ENCODE measurements at regions not wholly inside any gene's neighbourhood (a gene's known extent, or its start where the extent isn't known, plus 50 kb on each side); places are given as distances from the start of the nearest gene placed in this dataset.

DNA sequence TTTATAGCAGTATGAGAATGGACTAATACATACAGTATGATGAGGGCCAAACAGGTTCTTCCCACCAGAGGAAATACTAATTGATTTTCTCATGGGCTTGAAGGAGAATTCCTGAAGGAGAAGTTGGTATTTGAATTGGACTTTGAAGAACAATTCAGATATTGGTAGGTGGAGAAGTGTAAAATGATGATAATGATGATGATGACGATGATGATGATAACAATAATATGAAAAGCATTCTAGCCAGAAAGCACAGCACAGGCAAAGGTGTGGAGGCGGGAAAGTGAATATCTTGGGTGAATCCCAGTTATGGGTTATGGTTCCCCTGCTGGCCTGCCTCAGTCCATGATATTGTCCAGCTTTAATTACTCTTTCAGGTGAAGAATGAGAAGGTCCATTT, 562.4 kb upstream of the SALL1 start:
- Mint-ChIP-seq H3K4me1 (no peaks in the 10 kb centered on the region), H3K27ac (no peak overlapping the region), H3K36me3 (no peaks in the 10 kb centered on the region), H3K4me3 (no peak overlapping the region), H3K9me3 (peaks cover 16% of the 10 kb centered on the region)
- DNase-seq (ENCODE audit: low spot score in 2 of 2) (no peak), ATAC-seq (no peak)

DNA sequence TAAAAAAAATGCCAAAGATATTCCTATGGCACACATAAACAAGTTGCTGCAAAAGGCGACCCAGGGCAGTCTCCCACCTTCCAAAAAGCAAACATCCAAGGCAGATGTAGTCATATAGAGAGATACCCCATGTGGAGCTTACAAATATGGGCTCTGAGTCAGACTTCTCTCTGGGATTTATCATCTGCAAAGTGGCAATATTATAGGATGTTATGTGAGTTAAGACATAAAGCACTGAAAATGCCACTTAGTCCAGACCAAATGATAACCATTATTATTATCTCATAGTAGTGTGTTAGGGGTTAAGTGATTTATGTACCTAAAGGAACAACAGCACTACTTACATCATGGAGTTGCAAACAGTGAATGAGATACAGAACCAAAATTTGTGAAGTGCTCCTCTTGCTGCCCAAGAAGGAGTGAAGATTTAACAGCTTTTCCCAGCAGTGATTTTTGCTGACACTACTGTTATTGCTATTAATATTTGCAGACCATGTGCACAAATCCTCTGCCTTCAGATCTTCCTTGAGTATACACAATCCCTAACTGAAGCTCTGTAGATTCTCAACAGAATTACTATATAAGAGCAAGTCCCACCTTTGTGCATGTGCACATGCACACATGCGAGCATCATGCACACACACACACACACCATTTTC, 560.0 kb upstream of the SALL1 start:
- DNase-seq (ENCODE audit: low spot score in 2 of 2) (no peak), ATAC-seq (no peak)
- no peak overlapping the region for H3K27ac Mint-ChIP-seq
- H3K9me3 Mint-ChIP-seq: peaks cover 24% of the 10 kb centered on the region
- no peaks in the 10 kb centered on the region for H3K4me1 Mint-ChIP-seq
- no peak overlapping the region for H3K4me3 Mint-ChIP-seq
- no peaks in the 10 kb centered on the region for H3K36me3 Mint-ChIP-seq

DNA sequence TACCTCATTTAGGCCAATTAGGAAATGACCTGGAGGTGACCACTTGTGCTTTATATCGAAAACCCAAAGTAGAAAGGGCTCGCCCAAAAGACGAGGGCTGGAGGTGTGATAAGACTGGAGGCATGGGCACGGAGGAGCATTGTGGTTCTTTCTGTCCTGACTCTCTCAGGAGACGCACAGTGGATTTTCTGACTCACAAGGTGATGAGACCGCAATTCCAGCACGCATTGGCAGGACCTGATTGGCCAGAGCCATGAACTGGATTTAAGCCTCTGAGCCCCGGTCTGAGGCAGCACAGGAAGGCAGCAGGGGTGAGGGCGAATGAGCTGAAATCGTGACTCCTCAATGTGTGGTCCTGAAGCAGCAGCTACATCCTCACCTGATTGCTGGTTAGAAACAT, 559.1 kb upstream of the SALL1 start:
- H3K9me3 Mint-ChIP-seq: peaks cover 26% of the 10 kb centered on the region
- no peak for DNase-seq (ENCODE audit: low spot score in 2 of 2)
- no peaks in the 10 kb centered on the region for H3K4me1 Mint-ChIP-seq
- H3K36me3 Mint-ChIP-seq: no peaks in the 10 kb centered on the region
- no peak overlapping the region for H3K4me3 Mint-ChIP-seq
- no peak for ATAC-seq
- no peak overlapping the region for H3K27ac Mint-ChIP-seq

DNA sequence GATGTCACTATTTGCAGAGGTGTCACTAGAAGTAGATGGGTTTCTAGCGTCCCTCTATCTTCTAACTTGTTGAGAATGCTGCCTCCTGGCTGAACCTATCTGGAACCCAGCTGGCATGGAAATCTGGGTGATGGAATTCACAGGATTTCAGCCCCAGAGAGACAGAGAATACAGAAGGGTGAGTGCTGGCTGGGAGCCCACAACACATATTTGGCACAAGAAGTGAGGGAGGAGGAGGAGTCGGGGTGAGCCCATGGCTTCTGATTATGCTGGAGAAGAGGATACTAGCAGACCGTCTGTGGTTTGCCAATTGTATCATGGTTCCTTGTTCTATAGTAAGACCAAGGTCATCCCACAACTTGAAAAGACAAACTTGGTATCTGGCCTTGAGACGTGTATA, 557.8 kb upstream of the SALL1 start:
- H3K9me3 Mint-ChIP-seq: peaks cover 34% of the 10 kb centered on the region

DNA sequence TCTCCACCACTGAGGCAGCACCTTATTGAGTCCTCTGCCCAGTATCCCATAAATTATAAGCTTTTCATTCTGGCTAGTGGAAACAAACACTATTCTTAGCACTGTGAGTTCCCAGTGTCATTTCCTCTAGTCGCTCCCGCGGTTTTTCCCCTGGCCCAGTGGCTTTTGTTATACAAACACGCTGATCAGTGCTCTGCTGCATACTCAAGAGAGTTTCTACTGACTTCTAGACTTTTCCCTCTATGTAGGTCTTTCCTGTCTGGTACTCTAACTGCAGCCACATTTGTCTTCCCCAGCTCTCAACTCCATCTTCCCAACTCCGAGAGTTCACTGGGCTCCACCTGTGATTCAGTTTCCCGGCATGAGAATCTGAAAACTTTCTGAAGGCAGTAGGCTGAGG, 556.6 kb upstream of the SALL1 start:
- Mint-ChIP-seq H3K4me1 (no peaks in the 10 kb centered on the region), H3K36me3 (no peaks in the 10 kb centered on the region), H3K9me3 (peaks cover 33% of the 10 kb centered on the region), H3K27ac (no peak overlapping the region), H3K4me3 (no peak overlapping the region)
- no peak for ATAC-seq
- no peak for DNase-seq (ENCODE audit: low spot score in 2 of 2)

More for the DNA sequence above, 557.8 kb upstream of the SALL1 start:
- no peaks in the 10 kb centered on the region for H3K4me1 Mint-ChIP-seq
- ATAC-seq (no peak), DNase-seq (ENCODE audit: low spot score in 2 of 2) (no peak)
- no peak overlapping the region for H3K27ac Mint-ChIP-seq
- H3K36me3 Mint-ChIP-seq: no peaks in the 10 kb centered on the region
- no peak overlapping the region for H3K4me3 Mint-ChIP-seq

DNA sequence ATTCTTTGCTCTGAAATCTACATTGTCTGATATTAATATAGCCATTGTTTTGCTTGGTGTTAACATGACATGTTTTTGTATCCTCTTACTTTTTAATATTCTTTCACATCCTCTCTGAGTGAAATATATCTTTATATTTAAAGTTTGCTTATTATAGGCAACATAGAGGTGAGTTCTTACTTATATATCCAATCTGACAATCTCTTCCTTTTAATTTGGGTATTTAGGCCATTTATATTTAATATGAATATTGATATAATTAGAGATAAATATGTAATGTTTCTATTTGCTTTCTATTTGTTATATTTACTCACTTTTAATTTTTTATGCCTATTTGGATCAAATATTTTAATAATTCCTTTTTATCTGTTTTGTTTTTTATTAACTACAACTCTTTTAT, 554.1 kb upstream of the SALL1 start:
- no peak overlapping the region for H3K4me3 Mint-ChIP-seq
- ATAC-seq: no peak
- no peak overlapping the region for H3K27ac Mint-ChIP-seq
- no peaks in the 10 kb centered on the region for H3K36me3 Mint-ChIP-seq
- peaks cover 35% of the 10 kb centered on the region for H3K9me3 Mint-ChIP-seq
- no peak for DNase-seq (ENCODE audit: low spot score in 2 of 2)
- no peaks in the 10 kb centered on the region for H3K4me1 Mint-ChIP-seq

DNA sequence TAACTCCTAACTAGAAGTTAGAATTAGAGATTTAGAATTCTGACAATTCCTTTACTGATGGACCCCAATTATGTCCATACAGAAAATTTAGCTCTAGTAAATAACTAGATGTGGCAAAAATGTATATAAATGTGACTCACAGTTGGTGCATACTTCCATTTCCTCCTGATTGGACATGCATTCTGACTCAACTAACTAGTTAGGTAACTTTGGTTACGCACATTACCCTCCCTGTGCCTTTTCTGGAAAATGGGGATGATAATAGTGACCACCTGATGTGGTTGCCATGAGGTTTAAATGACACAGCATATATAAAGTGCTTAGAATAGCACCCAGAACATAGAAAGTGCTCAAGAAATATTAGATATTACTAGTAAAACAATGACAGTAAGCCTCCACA, 550.0 kb upstream of the SALL1 start:
- no peaks in the 10 kb centered on the region for H3K36me3 Mint-ChIP-seq
- ATAC-seq: no peak
- no peak overlapping the region for H3K27ac Mint-ChIP-seq

DNA sequence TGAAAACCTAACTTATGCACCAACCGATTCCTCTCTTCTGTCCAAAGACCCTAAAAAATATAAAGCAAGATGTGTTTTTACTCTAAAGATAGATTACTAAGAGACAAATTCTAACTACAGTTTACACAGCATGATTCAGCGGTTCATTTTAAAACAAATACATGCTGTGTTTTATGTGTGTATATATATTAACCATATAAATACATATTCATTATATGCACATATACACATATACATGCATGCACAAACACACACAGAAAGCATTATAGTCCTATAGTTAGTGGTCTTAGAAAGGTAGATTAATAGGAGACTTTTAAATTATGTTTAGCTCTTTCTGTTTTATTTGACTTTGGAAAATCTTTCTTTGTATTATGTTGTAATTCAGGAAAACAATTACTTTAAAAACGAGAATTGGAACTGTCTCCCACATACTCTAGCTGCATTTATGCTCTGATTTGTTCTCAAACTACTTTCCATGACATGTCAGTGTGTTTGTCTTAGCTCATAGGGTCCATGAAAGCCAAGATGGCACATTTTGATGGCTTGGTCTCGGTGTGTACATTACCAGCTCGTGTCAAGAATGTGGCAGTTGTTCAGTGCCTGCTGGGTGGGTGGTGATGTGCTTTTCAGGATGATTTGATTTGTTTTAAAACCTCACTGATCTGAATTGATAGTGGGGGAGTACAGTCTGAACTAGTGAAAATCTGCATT, 548.8 kb upstream of the SALL1 start:
- Mint-ChIP-seq H3K4me1 (no peaks in the 10 kb centered on the region), H3K4me3 (no peak overlapping the region)

More for the DNA sequence above, 550.0 kb upstream of the SALL1 start:
- H3K4me3 Mint-ChIP-seq: no peak overlapping the region
- DNase-seq (ENCODE audit: low spot score in 2 of 2): no peak
- H3K4me1 Mint-ChIP-seq: no peaks in the 10 kb centered on the region
- peaks cover 22% of the 10 kb centered on the region for H3K9me3 Mint-ChIP-seq

DNA sequence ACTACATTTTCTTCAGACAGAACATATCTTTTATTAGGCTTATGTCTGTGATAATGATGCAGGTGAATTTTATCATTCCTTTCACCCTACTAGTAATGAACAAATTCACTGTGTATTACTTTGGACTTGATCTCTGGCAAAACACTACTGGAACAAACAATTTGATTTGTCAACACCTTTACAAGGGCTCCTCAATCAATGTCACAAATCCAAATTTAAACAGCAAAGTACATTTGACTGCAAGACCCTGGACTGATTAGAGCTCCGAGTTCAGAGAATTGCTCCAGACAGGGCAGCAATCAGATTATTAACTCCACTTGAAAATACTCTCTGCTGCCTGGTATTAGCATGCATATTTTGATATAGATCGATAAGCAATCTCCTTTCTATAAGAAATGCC, 547.6 kb upstream of the SALL1 start:
- no peak for ATAC-seq
- Mint-ChIP-seq H3K9me3 (peaks cover 16% of the 10 kb centered on the region), H3K27ac (no peak overlapping the region), H3K4me3 (no peak overlapping the region), H3K4me1 (no peaks in the 10 kb centered on the region), H3K36me3 (no peaks in the 10 kb centered on the region)
- no peak for DNase-seq (ENCODE audit: low spot score in 2 of 2)

More for the DNA sequence above, 548.8 kb upstream of the SALL1 start:
- DNase-seq (ENCODE audit: low spot score in 2 of 2): no peak
- H3K9me3 Mint-ChIP-seq: peaks cover 17% of the 10 kb centered on the region
- no peak for ATAC-seq
- no peak overlapping the region for H3K27ac Mint-ChIP-seq
- no peaks in the 10 kb centered on the region for H3K36me3 Mint-ChIP-seq

DNA sequence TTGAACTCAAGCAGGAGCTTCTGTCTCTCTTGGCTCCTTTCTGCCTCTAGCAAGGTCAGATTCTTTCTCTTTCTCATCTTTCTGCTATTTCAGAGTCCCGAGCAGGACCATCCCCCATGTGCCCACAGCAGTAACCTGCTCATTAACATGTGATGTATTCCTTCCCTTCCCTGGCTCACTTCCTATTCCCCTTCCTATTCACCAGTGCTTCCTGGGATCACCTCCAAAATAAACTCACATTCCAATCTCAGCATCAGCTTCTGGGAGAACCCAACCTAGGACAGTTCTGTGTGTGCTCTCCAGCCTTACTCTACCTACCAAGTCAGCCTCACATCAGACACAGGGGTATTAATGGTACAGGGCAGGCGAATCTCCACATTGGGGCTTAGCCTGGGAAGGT, 546.4 kb upstream of the SALL1 start:
- Mint-ChIP-seq H3K9me3 (peaks cover 20% of the 10 kb centered on the region), H3K36me3 (no peaks in the 10 kb centered on the region), H3K4me3 (no peak overlapping the region), H3K27ac (no peak overlapping the region), H3K4me1 (no peaks in the 10 kb centered on the region)
- DNase-seq (ENCODE audit: low spot score in 2 of 2): no peak
- no peak for ATAC-seq

DNA sequence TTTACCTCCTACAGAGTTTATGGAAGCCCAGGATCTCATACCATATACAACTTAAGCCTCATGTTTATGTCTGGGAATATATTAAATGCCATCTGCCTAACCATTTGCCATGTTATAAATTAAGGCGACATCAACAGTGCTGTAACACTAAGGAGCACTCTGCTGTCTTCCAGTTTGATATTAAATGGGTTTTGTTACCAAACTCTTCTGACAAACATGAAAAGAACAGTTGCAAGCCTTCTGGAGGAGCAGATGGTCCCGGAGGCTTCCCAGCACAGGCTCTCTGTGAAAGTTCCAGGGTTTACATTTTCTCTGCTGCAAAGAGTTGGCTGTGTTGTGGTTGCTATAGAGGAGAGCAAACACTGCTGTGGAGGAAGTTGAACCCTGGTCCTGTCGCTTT, 545.3 kb upstream of the SALL1 start:
- DNase-seq (ENCODE audit: low spot score in 2 of 2) (no peak), ATAC-seq (no peak)
- Mint-ChIP-seq H3K36me3 (no peaks in the 10 kb centered on the region), H3K9me3 (peaks cover 18% of the 10 kb centered on the region), H3K4me1 (no peaks in the 10 kb centered on the region), H3K27ac (no peak overlapping the region), H3K4me3 (no peak overlapping the region)

DNA sequence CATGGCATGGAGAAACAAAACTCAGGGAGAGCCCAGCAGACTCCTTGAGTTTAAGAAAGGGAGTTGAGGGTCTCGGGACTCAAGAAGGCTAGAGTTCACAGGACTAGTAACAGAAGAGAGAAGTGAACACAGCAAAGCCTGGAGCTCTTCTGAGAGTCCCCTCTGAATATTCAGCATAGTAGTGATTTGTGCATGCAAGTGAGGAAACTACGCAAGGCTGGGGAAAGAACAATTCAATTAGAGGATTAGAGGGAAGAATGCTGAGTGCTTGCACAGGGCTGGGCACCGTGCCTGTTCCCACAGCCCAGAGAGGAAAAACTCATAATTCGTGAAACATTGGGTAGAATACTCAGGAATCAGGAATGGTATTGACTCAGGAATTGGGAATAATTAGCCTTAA, 540.0 kb upstream of the SALL1 start:
- Mint-ChIP-seq H3K9me3 (peaks cover 15% of the 10 kb centered on the region), H3K27ac (no peak overlapping the region), H3K36me3 (no peaks in the 10 kb centered on the region), H3K4me3 (no peak overlapping the region), H3K4me1 (no peaks in the 10 kb centered on the region)
- ATAC-seq (no peak), DNase-seq (ENCODE audit: low spot score in 2 of 2) (no peak)

DNA sequence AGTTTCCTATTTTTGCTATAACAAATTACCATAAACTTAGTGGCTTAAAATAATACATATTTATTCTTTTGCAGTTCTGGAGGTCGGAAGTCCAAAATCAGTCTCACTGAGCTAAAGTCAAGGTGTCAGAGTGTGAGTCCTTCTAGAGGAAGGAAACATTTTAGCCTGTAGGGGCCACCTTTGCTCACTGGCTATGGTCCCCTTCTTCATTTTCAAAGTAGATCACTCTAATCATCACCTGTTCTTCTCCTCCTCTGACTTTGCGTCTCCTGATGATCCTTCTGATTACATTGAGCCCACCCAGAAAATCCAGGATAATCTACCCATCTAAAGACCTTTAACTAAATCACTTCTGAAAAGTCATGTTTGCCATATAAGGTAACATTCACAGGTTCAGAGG, 534.4 kb upstream of the SALL1 start:
- Mint-ChIP-seq H3K27ac (no peak overlapping the region), H3K36me3 (no peaks in the 10 kb centered on the region), H3K4me1 (no peaks in the 10 kb centered on the region), H3K4me3 (no peak overlapping the region), H3K9me3 (peaks cover 5% of the 10 kb centered on the region)
- DNase-seq (ENCODE audit: low spot score in 2 of 2) (no peak), ATAC-seq (no peak)

DNA sequence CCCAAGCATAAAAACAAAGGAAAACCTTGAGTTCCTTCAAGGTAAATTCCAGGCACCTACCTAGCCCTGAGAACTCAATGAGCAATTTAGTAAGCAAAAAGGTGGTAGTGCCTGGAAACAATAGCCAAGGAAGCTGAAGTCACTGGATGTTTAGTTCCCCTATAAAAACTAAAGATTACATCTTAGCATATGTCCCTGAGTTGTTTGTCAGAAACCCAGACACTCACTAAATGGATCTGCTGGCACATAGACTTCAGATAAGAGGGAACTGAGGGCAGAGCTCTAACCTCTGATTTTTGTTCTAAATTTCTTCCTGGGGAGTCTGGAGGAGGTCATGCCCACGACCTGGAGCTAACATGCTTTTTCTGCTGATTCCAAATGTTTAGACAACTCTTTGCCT, 532.8 kb upstream of the SALL1 start:
- H3K4me1 Mint-ChIP-seq: no peaks in the 10 kb centered on the region
- no peak overlapping the region for H3K4me3 Mint-ChIP-seq
- no peak overlapping the region for H3K27ac Mint-ChIP-seq
- no peaks in the 10 kb centered on the region for H3K36me3 Mint-ChIP-seq
- no peak for ATAC-seq
- H3K9me3 Mint-ChIP-seq: peaks cover 9% of the 10 kb centered on the region
- DNase-seq (ENCODE audit: low spot score in 2 of 2): no peak

DNA sequence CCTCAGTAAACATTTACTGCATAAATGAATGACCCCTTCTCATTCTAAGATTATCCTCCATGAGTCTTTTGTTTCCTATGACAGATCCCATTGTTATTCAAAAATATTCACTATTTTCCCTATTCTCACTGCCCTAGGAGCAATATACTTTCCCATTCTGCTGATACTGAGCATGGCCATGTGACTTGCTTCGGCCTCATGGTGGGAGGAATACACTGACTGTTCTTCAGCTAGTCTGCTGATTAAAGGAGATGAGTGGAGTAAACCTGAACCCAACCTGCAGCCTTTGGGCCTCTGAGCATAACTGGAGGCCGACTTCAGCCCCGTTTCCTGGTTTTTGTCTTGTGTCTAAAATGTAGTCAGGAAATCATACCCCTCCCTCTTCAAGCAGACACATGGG, 531.8 kb upstream of the SALL1 start:
- Mint-ChIP-seq H3K9me3 (peaks cover 12% of the 10 kb centered on the region), H3K4me1 (no peaks in the 10 kb centered on the region), H3K4me3 (no peak overlapping the region), H3K36me3 (no peaks in the 10 kb centered on the region), H3K27ac (no peak overlapping the region)
- ATAC-seq: no peak
- DNase-seq (ENCODE audit: low spot score in 2 of 2): no peak

DNA sequence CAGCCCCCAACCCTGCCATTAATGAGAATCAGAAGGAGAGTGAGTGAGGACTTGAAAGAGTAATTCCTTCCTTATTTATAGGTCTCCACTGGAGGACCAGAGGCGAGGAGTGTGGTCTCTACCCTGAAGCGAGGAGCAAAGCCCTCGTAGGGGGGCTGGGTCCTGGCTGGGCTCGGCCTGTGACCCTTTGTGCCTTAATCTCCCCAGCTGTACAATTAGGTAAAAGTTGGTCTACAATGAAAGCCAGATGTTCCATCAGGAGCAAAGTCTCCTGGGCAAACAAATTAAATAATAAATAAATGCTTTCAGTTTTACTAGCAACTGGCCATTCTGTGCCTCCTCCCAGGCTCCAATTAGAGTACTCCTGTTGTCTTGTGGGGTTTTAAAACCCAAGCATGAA, 523.5 kb upstream of the SALL1 start:
- H3K4me3 Mint-ChIP-seq: no peak overlapping the region
- peaks cover 15% of the 10 kb centered on the region for H3K9me3 Mint-ChIP-seq
- no peaks in the 10 kb centered on the region for H3K4me1 Mint-ChIP-seq
- no peak overlapping the region for H3K27ac Mint-ChIP-seq
- DNase-seq (ENCODE audit: low spot score in 2 of 2) (no peak), ATAC-seq (no peak)
- no peaks in the 10 kb centered on the region for H3K36me3 Mint-ChIP-seq

Data from stimulated activated effector memory CD8-positive, alpha-beta T cell treated with anti-CD3 and anti-CD28 coated beads, Interleukin-12 subunit alpha, Interleukin-12 subunit beta, amount 100 ng/mL, for 72 hours (primary cell).